Adipose tissue (tissue), 3 donors: ENCODE measurements at regions not wholly inside any gene's neighbourhood (a gene's known extent, or its start where the extent isn't known, plus 50 kb on each side); places are given as distances from the start of the nearest gene placed in this dataset.

ENCODE experiments used
- H3K27ac ChIP-seq: one replicate; pipeline ENCODE4 v1.5.1; 2013; ENCODE audit warnings: low read depth, low read length
- WGBS, 3 donors: extraction: QIAGEN DNeasy Blood & Tissue Kit; methylation state at CpG; one replicate each; pipeline ENCODE4 v1.1.7; 2013; 5-methylcytosine and 5-hydroxymethylcytosine counted together
- donor health status: healthy with polysubstance abuse.
- donor health status: Bipolar disorder and iron deficiency.
- donor health status: healthy.

DNA sequence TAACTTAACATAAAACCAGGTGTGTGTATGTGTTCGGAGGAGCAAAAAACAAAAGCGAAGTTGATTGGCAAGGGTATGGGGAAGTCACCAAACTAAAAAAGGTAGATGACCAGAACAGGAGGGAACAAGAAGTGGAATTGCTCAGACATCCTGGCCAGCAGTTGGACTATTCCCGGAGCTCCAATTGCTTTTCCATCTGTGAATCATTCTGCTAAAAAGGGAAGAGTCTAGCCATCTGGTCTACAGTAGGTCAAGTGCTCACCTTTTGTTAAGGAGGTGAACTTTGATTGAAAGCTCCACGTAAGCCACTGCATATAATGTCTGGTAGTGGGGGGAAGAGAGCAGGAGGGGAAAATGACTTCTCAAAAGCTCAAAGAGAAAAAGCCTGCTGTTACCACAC lies 50.0 kb upstream of the BET1 start:
- H3K27ac ChIP-seq: no peak overlapping the region
- WGBS, 3 donors: 60 to 68% (median 61%) methylated on average over 4 of the region's 4 CpGs

- H3K27ac ChIP-seq: no peak overlapping the region
Measured at GRCh38 chr7:94055963-94056362, 51.8 kb upstream of the BET1 start.

- no peak overlapping the region for H3K27ac ChIP-seq
- 38 to 50% (median 44%) methylated on average over 3 of the region's 3 CpGs for WGBS, 3 donors
Measured at GRCh38 chr7:94056796-94057207, 52.6 kb upstream of the BET1 start.

GRCh38 chr7:94057955-94058354 lies 53.8 kb upstream of the BET1 start:
- no peak overlapping the region for H3K27ac ChIP-seq
- 91 to 98% (median 94%) methylated on average over 4 of the region's 4 CpGs for WGBS, 3 donors

GRCh38 chr7:94059746-94060145 lies 55.6 kb upstream of the BET1 start:
- H3K27ac ChIP-seq: no peak overlapping the region
- 47 to 51% (median 51%) methylated on average over 5 of the region's 5 CpGs for WGBS, 3 donors

DNA sequence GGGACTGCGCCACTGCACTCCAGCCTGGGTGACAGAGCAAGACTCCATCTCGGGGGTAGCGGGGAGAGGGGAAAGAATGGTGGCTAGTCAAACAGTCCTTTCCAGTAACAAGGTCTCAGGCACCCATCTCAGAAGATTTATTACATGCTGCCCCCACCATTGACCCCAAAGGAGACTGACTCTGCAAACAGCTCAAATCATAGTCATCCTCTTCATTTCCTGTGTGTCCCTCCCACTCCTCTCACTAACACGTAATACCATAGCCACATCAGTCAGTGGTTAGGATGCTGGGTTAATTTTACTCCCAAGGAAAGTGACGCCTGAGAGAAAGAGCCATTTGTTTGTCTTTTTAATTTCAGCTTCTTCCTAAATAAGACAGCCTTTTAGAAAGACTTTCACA lies 56.6 kb upstream of the BET1 start:
- no peak overlapping the region for H3K27ac ChIP-seq
- WGBS, 3 donors: 56 to 64% (median 61%) methylated on average over 5 of the region's 5 CpGs

DNA sequence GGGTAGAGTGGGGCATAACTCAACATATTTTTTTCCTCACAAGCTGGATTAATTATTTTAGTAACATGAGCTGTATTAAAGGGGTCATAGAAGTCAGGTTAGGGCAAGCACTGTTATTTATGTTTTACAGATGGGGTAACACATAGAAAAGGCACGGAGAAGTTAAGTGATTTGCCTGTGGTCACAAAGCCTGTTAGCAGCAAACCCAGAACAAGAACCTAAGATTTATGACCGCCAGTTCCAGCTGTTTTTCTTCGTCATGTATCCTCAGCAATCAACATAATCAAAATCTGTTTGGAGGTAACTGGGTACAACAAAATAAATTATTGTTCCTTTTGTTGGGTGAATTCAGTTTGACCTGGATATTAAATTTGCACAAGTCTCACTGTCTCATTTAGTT lies 57.2 kb upstream of the BET1 start:
- H3K27ac ChIP-seq: no peak overlapping the region
- WGBS, 3 donors: 63 to 79% (median 70%) methylated on average over 3 of the region's 3 CpGs

DNA sequence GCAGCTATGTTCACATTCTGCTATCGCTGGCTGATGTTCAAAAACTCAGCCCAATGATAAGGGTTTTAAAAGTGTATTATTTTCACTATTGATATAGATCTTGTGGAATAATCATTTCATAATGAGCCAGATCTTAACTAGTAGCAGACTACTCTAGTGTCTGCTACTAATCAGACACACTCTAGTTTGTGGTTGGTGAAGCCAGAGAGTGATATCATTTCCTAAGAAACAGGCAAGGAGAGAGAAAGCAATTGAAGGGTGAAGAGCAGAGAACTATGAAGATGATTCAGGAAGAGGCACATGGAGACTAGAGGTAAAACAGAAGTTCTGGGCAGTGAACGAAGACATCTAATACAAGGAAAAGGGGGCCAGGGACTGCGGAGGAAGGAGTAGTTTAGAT lies 58.2 kb upstream of the BET1 start:
- 81 to 91% (median 90%) methylated on average over 2 to 3 of the region's 3 CpGs for WGBS, 3 donors
- H3K27ac ChIP-seq: no peak overlapping the region

DNA sequence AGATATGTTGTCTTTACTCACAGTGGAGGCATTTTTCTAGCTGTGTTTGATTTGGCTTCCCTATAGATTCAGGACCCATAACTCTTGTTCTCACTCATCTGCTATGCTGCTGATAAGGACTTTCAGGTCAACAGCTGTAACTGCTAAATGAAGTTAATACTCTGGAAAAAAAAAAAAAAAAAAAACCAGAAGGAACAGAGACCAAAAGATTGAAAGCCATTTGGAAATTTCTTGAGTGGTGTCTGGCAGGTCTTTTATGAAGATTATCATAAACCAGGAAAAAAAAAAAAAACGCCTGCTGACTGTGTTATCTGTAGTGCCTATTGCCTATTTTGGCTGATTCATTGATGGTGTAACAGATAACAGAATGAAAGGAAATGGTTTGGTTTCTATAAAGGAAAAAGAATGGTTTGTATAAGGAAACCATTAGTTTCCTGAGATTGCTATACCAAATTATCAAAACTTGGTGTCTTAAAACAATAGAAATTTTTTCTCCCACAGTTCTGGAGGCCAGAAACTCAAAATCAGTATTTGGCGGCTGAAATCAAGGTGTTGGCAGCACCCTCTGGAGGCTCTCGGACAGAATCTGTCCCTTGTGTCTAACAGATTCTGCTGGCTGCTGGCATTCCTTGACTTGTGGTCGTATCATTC lies 60.5 kb upstream of the BET1 start:
- no peak overlapping the region for H3K27ac ChIP-seq
- WGBS, 3 donors: 35 to 56% (median 36%) methylated on average over 4 of the region's 4 CpGs

GRCh38 chr7:94067047-94067446 lies 62.9 kb upstream of the BET1 start:
- H3K27ac ChIP-seq: no peak overlapping the region
- 50 to 89% (median 78%) methylated on average over 1 of the region's 1 CpG for WGBS, 3 donors

DNA sequence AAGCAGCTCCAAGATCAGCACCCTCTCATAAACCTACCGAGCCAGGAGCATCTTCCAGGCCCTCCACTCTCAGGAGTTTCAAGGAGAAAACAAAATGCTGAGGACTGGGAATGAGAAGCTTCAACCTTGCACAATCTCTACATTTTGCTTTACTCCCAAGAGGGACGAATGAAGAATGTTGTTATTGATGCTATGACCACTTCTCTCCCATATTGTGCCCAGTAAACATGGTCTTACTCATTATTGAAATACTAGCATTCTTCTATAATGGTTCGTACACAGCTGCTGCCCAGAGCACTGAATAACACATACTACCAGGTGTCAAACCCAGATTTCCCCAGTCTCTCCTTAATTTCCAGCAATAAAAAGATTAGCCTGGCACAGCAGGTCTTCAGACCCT lies 63.4 kb upstream of the BET1 start:
- 71 to 92% (median 91%) methylated on average over 3 of the region's 3 CpGs for WGBS, 3 donors
- H3K27ac ChIP-seq: no peak overlapping the region

- WGBS, 3 donors: 58 to 83% (median 79%) methylated on average over 7 of the region's 7 CpGs
Measured at GRCh38 chr7:94069162-94069739, 65.1 kb upstream of the BET1 start.

GRCh38 chr7:94080551-94080950 lies 76.4 kb upstream of the BET1 start:
- 71 to 81% (median 77%) methylated on average over 5 of the region's 5 CpGs for WGBS, 3 donors
- H3K27ac ChIP-seq: no peak overlapping the region

More at GRCh38 chr7:94069162-94069739, 65.1 kb upstream of the BET1 start:
- no peak overlapping the region for H3K27ac ChIP-seq

- H3K27ac ChIP-seq: no peak overlapping the region
Measured at GRCh38 chr7:94082126-94082525, 78.0 kb upstream of the BET1 start.

- 12 to 18% (median 17%) methylated on average over 6 of the region's 6 CpGs for WGBS, 3 donors
- no peak overlapping the region for H3K27ac ChIP-seq
Measured at GRCh38 chr7:94087664-94088352, 83.7 kb upstream of the BET1 start.

- no peak overlapping the region for H3K27ac ChIP-seq
Measured at GRCh38 chr7:94088560-94088959, 84.4 kb upstream of the BET1 start.

DNA sequence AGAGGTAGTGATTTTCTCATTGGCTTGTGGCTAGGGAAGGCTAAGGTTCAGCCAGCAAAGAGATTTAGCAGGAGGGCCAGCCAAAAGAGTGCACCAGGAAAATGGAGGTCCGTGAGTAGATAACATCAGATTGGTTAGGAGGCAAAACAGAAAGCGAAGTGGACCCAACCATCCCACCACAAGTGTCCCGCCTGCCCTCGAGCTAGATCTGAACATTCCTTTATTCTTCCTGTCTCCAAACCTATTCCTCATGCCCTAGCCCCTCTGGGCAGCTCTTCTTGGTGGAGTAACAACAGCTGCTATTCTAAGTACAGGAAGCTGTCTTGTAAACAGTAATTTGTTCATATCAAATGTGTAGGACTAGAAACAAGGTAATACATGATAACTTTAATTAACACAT lies 85.7 kb upstream of the BET1 start:
- 77 to 86% (median 80%) methylated on average over 4 of the region's 4 CpGs for WGBS, 3 donors
- no peak overlapping the region for H3K27ac ChIP-seq

DNA sequence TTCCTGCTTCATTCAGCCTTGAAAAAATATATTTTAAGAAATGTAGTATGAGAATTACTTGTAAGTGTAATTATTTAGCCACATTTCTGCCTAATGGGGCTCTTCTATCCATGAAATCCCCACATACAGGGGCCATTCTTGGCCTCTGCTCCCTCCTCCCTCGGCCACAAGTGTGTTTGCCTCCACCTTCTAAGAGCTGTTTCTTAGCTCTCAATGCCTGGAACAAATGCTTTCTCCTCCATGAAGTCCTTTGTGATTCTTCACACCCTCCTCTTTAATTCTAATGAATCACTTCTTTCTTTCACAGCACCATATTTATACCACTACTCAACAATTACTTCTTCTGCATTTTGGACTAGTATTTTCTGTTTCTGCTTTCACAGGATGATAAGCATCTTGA lies 88.8 kb upstream of the BET1 start:
- H3K27ac ChIP-seq: no peak overlapping the region
- WGBS, 3 donors: 55 to 75% (median 75%) methylated on average over 1 of the region's 1 CpG

- H3K27ac ChIP-seq: no peak overlapping the region
- WGBS, 3 donors: 80 to 94% (median 85%) methylated on average over 1 of the region's 1 CpG
Measured at GRCh38 chr7:94094298-94094697, 90.1 kb upstream of the BET1 start.
